Keratinocyte (primary cell): ENCODE measurements at regions not wholly inside any gene's neighbourhood (a gene's known extent, or its start where the extent isn't known, plus 50 kb on each side); places are given as distances from the start of the nearest gene placed in this dataset.

Experiments
- EZH2 ChIP-seq: IDR thresholded peaks from one replicate; pipeline ENCODE4 v1.6.1; 2012; ENCODE audit warnings: inconsistent platforms, mild to moderate bottlenecking, low read length, moderate library complexity
- TF ChIP-seq, protein P1 (sequence below), 3 experiments: IDR thresholded peaks in 1 of 3; conservative IDR thresholded peaks in 1 of 3; optimal IDR thresholded peaks in 1 of 3; 2 replicates in 2 of 3; 3 replicates in 1 of 3; pipeline versions ENCODE3 to v1.5.1; 2011; ENCODE audit warnings: low read length in 3 of 3, mild to moderate bottlenecking in 3 of 3, moderate library complexity in 2 of 3, control low read depth in 1 of 3, inconsistent platforms in 1 of 3; ENCODE audit not compliant: insufficient read depth in 2 of 3; ENCODE audit errors: extremely low read depth in 1 of 3

DNA sequence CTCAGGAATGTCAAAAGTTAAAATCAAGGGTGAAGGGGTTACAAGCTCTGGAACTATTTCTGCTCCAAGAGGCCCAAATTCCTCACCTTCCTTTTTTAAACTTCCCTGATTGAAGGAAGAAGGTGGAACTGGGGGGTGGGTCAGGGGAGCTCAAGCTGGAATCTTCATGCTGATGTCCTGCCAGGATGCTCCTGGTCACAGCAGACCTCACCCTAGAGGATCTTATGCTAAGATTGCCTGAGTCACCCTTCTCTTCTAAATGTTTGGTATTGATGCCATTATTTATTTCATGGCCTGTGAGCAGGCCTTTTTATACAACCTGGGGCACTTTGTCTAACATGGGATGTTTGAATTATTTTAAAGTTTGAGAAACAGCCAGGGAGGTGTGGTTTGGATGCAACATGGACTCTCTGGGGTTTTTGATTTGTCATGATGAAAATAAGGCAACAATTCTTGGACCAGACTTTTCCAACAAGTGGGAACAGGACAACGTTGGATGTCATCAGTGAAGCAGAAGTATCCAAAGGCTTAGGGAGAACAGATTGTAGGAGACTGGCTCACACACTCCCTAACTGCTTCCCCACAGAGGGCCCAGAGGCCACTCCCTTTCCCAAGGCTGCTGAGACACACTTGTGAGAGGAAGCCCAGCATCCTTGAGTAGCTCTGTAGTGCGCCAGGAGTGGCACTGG, 420.2 kb upstream of the MEX3C start:
- TF ChIP-seq, protein P1, sequence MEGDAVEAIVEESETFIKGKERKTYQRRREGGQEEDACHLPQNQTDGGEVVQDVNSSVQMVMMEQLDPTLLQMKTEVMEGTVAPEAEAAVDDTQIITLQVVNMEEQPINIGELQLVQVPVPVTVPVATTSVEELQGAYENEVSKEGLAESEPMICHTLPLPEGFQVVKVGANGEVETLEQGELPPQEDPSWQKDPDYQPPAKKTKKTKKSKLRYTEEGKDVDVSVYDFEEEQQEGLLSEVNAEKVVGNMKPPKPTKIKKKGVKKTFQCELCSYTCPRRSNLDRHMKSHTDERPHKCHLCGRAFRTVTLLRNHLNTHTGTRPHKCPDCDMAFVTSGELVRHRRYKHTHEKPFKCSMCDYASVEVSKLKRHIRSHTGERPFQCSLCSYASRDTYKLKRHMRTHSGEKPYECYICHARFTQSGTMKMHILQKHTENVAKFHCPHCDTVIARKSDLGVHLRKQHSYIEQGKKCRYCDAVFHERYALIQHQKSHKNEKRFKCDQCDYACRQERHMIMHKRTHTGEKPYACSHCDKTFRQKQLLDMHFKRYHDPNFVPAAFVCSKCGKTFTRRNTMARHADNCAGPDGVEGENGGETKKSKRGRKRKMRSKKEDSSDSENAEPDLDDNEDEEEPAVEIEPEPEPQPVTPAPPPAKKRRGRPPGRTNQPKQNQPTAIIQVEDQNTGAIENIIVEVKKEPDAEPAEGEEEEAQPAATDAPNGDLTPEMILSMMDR (optimal IDR thresholded peaks at IDR 0.05 in 1 of 3, IDR thresholded peaks at IDR 0.05 in 1 of 3, conservative IDR thresholded peaks at IDR 0.05 in 1 of 3; ENCODE audit: extremely low read depth in 1 of 3, insufficient read depth in 2 of 3, low read length in 3 of 3), result no peak
- TF ChIP-seq EZH2, result no peak
